Neural progenitor cell (in vitro differentiated cells): ENCODE measurements at regions not wholly inside any gene's neighbourhood (a gene's known extent, or its start where the extent isn't known, plus 50 kb on each side); places are given as distances from the start of the nearest gene placed in this dataset.
"Not testable (repeated sequence)": the region's sequence is repeated elsewhere in the genome, so short reads cannot be mapped to it uniquely, and the experiment has no call there.

ENCODE experiments used
- EZH2 ChIP-seq: fragments of 200-600 bp; sonication (generic); IDR thresholded peaks from 2 replicates; pipeline ENCODE4 v1.6.1; 2017; ENCODE audit warnings: antibody characterized with exemption, mild to moderate bottlenecking, moderate library complexity
- EZH2phosphoT487 ChIP-seq: fragments of 200-600 bp; sonication (generic); IDR thresholded peaks from 2 replicates; pipeline ENCODE4 v1.6.1; 2017; ENCODE audit warnings: antibody characterized with exemption
- TF ChIP-seq, protein P1 (sequence below): fragments of 200-600 bp; sonication (generic); IDR thresholded peaks from 2 replicates; pipeline ENCODE4 v1.5.1; 2017; ENCODE audit warnings: antibody characterized with exemption, mild to moderate bottlenecking

DNA sequence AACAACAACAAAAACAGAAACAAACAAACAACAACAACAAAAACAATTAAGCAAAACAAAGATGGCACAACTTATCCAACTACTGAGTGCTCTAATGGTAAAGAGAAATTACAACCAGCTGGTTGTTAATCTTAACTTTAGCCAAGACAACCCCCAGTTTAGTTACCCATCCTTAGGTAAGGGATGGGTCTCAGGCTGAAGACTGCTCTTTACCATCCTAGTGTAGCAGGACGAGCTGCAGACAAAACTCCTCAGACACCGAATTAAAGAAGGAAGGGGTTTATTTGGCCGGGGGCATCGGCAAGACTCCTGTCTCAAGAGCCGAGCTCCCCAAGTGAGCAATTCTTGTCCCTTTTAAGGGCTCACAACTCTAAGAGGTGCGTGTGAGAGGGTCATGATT is 65.6 kb upstream of the PTPN20 start:
- TF ChIP-seq, protein P1, sequence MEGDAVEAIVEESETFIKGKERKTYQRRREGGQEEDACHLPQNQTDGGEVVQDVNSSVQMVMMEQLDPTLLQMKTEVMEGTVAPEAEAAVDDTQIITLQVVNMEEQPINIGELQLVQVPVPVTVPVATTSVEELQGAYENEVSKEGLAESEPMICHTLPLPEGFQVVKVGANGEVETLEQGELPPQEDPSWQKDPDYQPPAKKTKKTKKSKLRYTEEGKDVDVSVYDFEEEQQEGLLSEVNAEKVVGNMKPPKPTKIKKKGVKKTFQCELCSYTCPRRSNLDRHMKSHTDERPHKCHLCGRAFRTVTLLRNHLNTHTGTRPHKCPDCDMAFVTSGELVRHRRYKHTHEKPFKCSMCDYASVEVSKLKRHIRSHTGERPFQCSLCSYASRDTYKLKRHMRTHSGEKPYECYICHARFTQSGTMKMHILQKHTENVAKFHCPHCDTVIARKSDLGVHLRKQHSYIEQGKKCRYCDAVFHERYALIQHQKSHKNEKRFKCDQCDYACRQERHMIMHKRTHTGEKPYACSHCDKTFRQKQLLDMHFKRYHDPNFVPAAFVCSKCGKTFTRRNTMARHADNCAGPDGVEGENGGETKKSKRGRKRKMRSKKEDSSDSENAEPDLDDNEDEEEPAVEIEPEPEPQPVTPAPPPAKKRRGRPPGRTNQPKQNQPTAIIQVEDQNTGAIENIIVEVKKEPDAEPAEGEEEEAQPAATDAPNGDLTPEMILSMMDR = not testable (repeated sequence)
- TF ChIP-seq EZH2, EZH2phosphoT487: not testable (repeated sequence)
